RPMI8226 (cell line): ENCODE measurements at regions not wholly inside any gene's neighbourhood (a gene's known extent, or its start where the extent isn't known, plus 50 kb on each side); places are given as distances from the start of the nearest gene placed in this dataset.

Experiments
- DNase-seq: peaks from one replicate; pipeline ENCODE4 v3.0.0-alpha.2; 2015

DNA sequence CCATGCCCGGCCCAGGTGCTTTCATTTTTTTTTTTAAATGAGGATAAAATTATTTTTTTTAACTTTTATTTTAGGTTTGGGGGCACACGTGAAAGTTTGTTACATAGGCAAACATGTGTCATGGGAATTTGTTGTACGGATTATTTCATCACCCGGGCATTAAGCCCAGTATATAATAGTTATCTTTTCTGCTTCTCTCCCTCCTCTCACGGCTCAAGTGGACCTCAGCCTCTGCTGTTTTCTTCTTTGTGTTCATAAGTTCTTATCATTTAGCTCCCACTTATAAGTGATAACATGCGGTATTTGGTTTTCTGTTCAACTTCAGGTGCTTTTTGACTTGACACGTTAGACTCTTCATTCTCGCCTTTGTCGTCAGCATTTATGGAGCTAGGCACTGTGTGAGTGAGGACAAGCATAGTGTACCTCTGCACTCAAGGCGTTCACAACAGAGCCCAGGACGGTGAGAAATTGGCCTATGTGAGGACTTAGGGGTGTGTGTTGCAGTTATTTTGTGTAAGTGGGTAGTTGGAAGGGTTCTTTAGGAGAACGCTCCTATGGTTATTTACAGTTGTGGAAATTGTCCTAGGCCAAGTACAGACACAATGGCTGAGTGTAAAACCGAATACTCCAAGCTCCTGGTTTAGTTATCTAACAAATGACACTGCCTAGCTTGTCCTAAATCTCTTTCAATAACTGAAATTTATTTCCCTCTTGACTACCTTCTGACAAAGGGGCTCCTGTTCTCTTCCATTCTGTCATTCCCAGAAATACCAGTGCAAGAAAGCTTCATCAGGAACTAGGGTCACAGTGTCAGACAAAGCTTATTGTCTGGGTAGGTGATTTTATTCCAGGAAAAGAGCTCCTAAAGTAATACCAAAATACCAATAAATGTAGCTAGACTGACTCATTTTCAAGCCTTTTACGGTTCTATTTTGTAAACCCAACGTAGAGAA is 200.5 kb upstream of the PRICKLE1 start:
- no peak for DNase-seq

DNA sequence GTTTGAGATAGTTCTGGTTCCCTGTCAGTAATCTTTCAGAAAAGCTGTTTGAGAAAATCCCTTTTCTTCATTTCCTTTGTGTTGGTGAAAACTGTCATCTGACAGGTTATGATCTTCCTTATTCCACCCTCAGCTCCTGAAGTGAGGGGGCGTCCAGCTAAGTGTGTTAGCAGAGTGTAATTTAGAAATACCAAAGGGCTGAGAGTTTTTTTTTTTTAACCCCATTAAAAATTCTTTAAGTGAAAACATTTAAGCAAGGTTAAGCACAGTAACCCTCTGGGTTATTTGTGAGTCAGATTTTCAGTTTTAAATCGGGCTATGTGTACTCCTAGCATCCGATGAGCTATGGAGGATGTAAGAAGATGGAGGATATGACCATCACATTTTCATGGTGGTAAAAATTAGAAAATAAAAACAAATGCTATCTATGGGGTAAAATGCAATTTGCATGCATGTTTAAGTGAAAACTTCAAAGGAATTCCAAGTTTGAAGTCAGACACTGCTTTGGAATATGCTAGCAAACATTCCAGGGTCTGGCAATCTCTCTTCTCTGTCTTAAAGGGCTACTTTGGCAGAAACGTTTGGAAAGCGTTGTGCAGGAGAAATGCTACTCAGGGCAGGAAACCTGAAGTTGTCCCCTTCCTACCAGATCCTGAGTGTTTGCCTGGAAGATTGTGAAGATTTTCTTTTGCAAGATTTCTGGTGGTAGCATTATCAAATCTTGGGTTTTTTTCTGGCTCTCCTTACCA is 197.0 kb upstream of the PRICKLE1 start:
- no peak for DNase-seq

DNA sequence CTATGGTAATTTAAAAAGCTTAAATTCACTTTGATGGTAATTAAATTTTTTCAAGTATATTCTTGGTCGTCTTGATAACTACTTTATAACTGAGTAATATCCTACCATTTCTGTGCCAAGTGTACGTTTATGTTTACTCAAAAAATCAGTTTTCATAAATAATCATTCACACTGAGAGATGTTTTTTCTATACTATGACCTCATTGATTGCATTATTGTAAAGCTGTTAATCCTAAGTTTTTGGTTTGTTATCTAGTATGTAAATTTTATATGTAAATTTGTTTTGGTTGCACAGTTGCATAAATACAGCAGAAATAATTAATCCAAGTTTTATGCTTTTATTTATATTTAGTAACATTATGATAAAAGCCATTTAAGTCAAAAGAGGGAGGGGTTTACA is 196.4 kb upstream of the PRICKLE1 start:
- no peak for DNase-seq

DNA sequence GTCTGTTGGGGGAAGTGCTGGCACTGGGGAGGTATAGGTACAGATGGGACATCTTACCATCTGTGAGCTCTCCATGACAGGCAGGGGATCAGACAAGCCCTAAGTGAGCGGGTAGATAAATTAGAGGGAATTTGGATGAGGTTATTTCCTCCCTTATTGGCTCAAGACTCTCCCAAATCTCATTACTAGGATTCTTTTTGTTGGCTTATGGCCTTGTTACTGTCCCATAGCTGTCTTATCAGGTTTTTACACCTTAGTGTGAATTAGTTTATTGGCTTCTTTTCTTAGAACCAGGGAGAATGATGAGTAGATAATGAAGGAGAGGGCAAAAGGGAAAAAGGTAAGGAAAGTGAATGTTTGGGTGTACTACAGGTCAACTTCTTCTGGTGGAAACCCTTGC is 191.1 kb upstream of the PRICKLE1 start:
- DNase-seq: no peak

DNA sequence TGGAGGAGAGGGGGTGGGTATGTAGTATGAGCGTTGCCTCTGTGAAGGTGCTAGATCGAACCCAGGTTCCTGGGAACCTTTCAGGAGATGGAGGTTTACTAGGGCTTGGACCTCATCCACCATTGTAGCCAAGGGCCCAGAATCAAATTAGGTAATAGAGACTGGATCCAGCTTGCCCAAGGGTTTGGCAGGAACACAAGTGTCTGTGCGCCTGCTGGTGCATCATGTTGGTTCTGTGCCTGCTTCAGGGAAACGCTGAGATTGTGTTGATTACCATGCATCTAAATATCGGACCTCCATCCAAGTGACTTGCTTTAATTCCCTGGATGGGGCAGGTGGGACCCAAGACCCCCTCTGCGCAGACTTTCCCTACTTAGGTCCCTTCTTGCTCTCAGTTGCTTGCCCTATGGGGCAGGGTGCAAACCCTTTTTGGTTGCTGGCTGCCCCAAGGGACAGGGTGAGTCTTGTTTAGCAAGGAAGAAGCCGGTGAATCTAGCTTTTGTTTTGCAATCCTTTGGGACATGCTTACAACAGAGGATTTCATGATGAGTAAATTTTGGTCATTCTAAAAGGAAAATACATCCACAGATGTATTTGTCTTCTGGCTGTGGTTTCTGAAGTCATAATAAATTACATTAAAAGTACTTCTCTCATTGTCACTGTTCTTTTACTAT is 189.8 kb upstream of the PRICKLE1 start:
- no peak for DNase-seq

DNA sequence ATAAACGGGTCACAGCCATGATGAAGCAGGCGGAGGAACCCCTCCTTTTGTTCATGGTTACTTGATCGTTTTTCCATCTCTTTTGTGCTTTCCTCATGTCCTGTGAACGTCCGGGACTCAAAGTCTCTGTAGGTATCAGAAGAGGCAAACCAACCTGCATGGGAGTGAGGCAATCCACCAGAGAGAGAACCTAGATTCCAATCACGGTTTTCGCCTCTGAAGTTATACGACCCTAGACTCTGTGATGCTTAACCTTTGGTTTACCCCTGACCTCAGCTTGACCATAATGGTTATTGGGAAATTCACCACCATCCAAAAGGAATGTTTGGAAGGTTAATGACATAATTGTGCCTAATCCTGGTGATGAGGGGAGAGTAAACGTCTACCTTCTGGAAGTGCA is 186.8 kb upstream of the PRICKLE1 start:
- no peak for DNase-seq

DNA sequence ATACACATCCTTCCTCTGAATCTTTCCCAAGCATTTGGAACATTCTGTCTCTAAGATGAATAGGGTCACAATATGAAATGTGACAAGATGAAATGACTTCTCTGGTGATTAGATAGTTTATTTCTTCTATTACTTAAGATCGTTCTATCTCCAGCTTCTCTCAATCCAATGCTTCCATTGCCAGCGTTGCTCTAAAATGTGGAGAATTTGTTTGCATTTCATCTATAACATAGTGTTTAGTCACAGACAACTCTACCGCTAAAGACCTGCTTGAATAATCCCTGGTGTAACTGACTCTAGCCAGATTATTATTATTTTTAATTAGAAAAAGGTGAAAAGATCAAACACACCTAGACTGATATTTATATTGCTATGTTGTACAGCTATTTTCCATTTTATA is 184.7 kb upstream of the PRICKLE1 start:
- no peak for DNase-seq

DNA sequence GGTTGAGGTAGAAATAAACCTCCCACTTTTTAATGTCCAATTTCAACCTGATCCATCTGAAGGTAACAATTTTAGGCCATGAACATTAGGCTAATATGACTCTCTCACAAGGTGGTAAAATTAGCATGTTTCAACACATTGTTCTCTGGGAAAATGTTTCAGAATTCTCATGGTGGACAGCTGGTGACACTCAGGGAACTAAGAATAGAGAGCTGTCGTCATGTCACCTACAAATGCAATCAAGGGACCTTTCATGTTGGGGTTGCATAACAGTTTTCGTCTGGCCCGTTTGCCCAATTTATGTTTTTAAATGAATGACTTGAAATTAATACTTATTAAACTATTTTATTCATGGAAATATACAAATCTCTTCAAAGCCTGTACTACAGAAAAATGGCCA is 180.7 kb upstream of the PRICKLE1 start:
- DNase-seq: no peak

DNA sequence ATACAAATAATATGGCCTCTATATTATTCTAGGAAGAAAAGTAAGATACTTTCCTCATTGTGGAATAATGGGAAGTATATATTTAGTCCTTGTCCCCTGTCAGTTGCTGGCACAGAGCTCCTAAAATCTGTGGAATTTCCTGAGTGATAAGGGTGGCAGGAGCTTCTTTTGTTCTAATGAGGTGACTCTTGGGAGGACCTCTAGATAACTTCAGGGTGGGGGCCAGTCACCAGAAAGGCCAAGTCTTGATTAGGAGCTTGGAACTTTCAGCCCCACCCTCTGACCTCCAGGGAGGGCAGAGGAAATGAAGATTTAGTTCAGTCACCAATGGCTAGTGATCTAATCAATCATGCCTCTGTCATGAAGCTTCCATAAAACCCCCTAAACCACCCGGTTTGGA is 179.9 kb upstream of the PRICKLE1 start:
- DNase-seq: no peak

DNA sequence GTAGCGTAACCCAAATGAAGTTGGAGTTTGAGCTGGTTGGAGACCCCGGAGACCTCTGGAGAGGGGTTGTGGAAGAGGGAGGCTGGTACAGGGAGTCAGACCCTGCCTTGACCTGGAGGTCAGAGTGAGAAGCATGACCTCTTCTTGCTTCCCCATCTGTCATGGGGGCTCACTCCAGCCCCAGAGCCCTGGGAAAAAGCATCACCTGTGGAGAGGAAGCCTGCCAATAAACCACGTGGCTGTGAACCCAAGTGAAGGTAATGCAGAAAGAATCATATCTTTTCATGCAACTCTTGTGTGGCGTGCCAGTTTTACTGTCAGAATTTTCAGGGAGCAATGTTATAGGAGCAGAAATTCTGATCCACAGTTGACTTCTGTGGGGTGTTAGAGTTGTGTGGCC is 178.5 kb upstream of the PRICKLE1 start:
- no peak for DNase-seq

DNA sequence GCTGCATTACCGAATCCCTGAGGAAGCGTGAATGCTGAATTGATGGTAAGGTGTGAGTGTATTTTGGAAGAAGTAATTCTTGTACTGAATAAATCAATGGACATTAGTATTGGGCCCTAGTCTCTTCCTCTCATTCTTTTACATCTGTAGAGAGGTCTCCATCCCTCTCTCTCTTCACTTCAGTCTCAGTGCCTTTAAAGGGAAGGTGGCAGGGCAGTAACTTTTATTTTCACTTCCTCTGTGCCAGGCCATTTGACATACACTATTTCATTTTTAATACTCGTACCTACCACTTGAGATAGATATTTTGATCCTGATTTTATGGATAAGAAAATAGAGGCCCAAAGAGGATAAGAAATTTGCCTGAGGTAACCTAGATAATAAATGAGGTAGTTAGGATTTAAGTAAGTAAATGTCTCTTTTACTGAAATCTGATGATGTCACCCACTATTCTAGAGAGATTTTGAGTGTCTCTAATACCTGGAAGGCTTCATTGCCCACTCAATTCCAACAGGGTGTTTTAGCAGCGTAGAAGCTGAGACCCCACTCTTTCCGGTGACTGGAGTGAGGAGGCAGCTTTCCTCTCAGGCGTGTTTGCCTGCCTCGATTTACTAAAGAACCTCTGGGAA is 177.9 kb upstream of the PRICKLE1 start:
- DNase-seq: no peak

DNA sequence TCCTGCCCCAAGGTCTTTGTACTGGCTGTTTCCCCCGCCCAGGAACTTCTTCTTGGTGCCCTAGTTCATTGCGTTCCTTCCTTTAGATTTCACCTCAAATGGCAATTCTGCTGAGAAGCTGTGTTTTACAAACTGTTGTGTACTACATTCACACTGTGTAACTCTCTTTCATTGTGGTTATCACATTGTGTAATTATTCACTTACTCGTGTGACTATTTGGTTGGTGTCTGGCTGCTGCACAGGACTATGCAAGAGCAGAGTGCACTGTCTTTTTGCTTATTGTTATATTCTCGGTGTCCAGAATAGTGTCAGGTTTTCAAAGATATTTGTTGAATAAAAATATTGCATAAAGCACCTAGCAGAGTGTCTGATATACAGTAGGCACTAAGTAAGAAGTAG is 177.2 kb upstream of the PRICKLE1 start:
- DNase-seq: no peak

DNA sequence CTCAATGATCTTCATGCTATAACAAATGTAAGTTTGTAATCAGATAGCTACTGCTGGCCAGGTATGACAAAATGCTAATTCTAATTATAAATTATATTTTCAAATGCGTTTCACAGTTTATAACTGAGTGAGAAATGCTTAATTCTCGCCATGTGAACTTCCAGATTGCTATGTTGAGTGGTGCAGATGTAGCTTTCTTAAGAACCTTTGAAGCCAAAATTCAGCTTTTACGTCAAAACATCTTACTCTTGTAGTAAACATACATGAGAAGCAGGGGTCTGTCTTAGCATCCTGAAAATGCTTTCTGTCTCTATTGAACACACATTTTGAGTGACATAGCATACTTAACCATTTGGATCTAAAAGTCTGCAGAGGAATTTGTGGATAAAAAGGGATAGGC is 176.5 kb upstream of the PRICKLE1 start:
- no peak for DNase-seq

DNA sequence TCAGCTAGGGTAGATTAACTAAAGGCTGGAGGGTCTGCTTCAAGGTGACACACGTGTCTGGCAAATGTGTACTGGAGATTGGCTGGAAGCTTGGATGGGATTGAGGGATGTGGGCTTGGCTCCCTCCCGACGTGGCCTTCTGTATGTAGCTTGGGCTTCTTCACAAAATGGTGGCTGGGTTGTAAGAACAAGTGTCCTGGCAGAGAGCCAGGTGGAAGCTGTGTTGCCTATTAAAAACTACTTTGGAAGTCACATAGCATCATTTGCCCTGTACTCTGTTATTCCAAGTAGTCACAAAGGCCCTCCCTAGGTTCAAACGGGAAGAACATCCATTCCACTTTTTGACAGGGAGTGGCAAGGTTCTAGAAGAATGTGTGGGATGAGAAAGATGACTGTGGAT is 174.1 kb upstream of the PRICKLE1 start:
- no peak for DNase-seq

DNA sequence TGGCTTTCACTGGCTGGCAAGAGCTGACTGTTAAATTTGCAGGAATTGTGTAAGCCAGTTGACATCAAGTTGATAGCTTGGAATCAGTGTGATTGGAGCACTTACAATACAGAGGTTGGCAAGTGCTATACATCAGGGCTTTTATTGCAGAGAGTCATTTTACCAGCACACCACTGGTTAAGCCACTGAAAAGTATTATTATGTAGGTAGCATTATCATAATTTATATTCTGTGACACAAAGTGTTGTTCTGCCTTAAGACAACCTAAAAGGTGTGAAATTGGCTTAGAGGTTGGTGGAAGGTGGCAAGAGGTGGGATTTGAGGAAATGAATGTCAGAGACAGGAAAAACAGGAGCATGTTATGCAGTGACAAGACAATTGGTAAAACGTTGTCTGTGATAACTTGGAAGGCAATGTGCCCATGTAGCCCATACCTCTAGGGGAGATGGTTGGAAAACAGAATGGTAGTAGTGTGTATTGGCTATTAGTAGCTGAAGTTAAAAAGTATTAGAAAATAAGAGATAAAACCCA is 172.9 kb upstream of the PRICKLE1 start:
- DNase-seq: no peak

DNA sequence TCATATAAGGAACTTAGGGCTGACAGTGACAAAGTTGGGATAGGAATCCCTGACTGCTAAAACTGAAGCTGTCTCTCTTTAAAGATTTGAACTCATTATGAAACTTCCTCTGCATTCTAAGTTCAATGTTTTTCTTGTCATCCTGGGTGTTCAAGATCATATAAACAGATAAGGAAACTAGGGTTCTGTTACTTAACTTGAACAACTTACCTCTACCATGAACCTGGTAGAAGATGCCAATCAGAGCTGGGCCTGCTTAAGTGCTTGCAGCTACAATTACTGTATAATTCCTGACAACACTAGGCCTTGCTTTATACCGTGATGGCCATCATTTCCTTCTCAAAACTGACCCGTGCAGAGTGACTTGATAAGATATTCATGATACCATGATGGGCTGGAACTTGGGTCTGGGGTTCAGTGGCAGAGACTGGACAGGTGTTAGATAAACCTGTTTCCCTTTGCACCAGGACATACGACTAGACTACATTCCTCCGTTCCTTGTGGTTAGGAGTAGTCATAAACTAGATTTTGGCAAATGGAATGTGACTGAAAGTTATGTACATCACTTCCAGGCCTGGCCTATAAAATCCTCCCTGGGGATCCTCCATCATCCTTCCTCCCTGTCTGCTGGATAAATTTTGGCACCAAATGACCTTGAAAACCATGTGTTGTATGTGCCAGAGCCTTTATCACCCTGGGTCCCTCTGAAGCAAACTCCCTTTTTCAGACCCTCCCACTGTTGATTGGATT is 172.2 kb upstream of the PRICKLE1 start:
- no peak for DNase-seq

DNA sequence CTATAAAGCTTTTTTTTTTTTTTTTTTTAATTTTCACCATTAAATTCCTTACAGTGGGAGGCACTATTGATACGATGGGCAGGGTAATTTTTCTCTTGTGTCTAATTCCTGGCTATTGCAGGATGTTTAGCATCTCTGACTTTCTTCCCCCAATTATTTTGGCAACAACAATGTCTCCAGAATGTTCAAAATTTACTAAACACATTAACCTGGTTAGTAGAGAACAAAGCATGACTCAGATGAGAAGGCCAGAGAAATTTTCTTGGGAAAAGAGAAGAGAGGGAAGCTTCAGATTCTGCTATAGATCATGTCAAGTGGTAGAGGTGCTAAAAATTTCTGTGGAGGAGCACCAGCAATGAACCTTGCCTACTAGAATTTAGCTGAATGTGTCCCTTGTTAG is 171.5 kb upstream of the PRICKLE1 start:
- DNase-seq: no peak

DNA sequence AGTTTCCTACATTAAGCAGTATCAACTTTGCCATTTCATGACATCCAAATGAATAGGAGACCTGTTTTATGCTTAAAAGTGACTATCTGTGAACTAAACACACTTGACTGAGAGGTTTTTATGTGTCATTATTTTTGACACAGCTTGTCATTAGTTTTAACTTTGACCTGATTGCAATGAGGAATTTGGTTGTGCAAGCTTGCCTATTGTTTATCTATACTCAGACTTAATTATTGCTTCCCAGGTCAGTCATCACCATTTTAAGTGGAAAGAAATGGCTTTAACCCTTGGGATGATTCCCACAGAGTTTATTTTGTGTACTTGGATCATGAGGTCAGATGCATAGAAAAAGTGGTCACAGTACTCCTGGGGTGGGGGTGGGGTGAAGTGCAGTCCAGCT is 171.0 kb upstream of the PRICKLE1 start:
- no peak for DNase-seq

DNA sequence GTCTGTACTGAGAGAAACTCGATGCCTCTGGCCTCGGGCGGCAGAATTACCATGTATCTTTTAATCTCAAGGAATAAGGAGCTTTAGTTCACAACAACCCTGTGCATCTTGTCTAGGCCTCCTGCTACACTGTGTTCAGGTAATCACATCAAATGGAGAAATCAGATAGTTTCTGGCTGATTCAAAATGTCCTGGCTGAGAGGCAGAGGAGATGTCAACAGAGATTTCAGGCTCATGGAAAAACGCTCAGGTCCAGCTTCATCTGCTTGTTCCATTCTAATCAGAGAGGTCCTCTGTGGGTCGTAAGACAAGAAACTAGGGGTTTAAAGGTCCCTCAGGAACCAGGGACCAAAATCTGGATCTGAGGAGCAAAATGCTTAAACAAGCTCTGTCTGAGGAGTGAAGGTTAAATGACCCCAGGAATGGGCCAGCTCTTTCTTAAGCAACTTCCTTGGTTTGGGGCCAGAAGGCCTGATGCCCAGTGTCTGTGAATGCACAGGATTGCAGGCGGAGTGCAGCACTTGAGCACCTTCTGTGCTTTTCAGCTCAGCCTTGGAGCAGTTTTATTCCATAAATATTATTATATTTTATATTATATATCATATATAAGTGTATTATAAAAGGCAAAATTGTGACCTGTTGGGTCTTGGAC is 170.2 kb upstream of the PRICKLE1 start:
- no peak for DNase-seq

DNA sequence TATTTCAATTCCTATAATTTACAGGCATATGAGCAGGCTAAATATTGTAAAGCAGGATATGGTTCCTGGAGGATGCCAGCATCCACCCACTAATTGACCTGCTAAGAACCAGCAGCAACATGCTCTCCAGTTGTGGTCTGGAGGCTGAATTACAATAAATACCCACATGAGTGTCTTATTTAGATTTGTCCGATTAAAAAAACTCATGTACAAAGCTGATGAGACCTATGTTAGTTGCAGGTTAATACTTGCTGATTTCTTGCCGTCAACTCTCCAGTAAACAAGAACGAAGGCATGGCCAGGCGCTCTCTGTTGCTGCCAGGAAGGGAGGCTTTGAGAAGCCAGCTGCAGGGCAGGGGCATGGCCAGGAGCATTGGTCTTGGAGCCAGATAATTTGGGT is 169.3 kb upstream of the PRICKLE1 start:
- no peak for DNase-seq

DNA sequence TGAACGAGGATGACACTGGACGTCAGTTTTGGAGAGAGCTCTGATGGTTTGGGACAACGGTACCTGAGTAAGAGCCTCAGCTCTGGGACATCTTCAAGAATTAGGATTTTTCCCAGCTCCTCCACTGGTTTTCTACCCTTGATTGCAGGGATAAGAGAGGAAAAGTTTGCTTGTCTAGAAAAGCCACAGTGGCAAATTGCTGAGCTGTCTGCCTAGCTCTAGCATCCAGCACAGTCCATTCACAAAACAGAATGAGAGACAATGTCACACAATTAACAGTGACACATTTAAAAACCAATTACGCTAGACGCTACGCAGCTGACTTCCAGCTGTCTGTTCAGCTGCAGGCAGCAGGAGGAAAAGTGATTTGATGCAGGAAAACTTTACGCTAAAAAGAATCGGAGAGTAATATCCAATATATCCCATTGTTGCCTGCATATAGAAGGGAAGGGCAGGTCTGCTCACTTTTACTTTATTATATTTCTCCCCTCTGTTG is 168.1 kb upstream of the PRICKLE1 start:
- no peak for DNase-seq
